ENCODE measurements at regions not wholly inside any gene's neighbourhood (a gene's known extent, or its start where the extent isn't known, plus 50 kb on each side); places are given as distances from the start of the nearest gene placed in this dataset.

GRCh38 chr12:34257093-34257492, 234.8 kb downstream of the ALG10 start:
- TF ChIP-seq CTCF (IDR thresholded peaks at IDR 0.05) (no peak), POLR2A (IDR thresholded peaks at IDR 0.05) (no peak)
